GM18868 (cell line): ENCODE measurements at regions not wholly inside any gene's neighbourhood (a gene's known extent, or its start where the extent isn't known, plus 50 kb on each side); places are given as distances from the start of the nearest gene placed in this dataset.
A peak's percentile ranks its signal among the peaks of the same experiment; 100 is the strongest.

Source experiments
- ATAC-seq: cut with Tn5 transposase; IDR thresholded peaks from one replicate; pipeline ENCODE4 v1.9.1; 2021; ENCODE audit warnings: mild to moderate bottlenecking, moderate library complexity; ENCODE audit not compliant: unreplicated experiment

- ATAC-seq, result no peak
These were observed 180.0 kb downstream of the KIF4B start for GRCh38 chr5:155193483-155194107.

GRCh38 chr5:155200608-155201007, 187.1 kb downstream of the KIF4B start:
- ATAC-seq, result no peak

GRCh38 chr5:155211764-155212163, 198.2 kb downstream of the KIF4B start:
- no peak for ATAC-seq

GRCh38 chr5:155222393-155222792, 208.8 kb downstream of the KIF4B start:
- ATAC-seq, result no peak

- ATAC-seq, result no peak
These were observed 215.6 kb downstream of the KIF4B start for GRCh38 chr5:155229135-155229534.

- ATAC-seq, result no peak
These were observed 226.2 kb downstream of the KIF4B start for GRCh38 chr5:155239803-155240202.

- no peak for ATAC-seq
These were observed 237.0 kb downstream of the KIF4B start for GRCh38 chr5:155250596-155250995.

- no peak for ATAC-seq
These were observed 238.5 kb downstream of the KIF4B start for GRCh38 chr5:155252025-155252424.

GRCh38 chr5:155252717-155253116, 239.2 kb downstream of the KIF4B start:
- ATAC-seq, result no peak

GRCh38 chr5:155254399-155254798, 240.8 kb downstream of the KIF4B start:
- ATAC-seq, result no peak

GRCh38 chr5:155258161-155258560, 244.6 kb downstream of the KIF4B start:
- ATAC-seq, result no peak

GRCh38 chr5:155259648-155260047, 246.1 kb downstream of the KIF4B start:
- no peak for ATAC-seq

- peak; percentile 72 for ATAC-seq
These were observed 247.2 kb downstream of the KIF4B start for GRCh38 chr5:155260798-155261197.

- ATAC-seq, result no peak
These were observed 249.8 kb downstream of the KIF4B start for GRCh38 chr5:155263381-155263780.

GRCh38 chr5:155264809-155265208, 251.3 kb downstream of the KIF4B start:
- ATAC-seq, result no peak

GRCh38 chr5:155268770-155269425, 255.3 kb downstream of the KIF4B start:
- ATAC-seq, result no peak

GRCh38 chr5:155270725-155271124, 257.2 kb downstream of the KIF4B start:
- no peak for ATAC-seq

GRCh38 chr5:155274484-155274883, 260.9 kb downstream of the KIF4B start:
- no peak for ATAC-seq

GRCh38 chr5:155275222-155275621, 261.7 kb downstream of the KIF4B start:
- no peak for ATAC-seq

- no peak for ATAC-seq
These were observed 262.7 kb downstream of the KIF4B start for GRCh38 chr5:155276231-155276630.

GRCh38 chr5:155278532-155278931, 265.0 kb downstream of the KIF4B start:
- no peak for ATAC-seq

GRCh38 chr5:155282503-155283107, 269.1 kb downstream of the KIF4B start:
- no peak for ATAC-seq
